ENCODE measurements at regions not wholly inside any gene's neighbourhood (a gene's known extent, or its start where the extent isn't known, plus 50 kb on each side); places are given as distances from the start of the nearest gene placed in this dataset.

DNA sequence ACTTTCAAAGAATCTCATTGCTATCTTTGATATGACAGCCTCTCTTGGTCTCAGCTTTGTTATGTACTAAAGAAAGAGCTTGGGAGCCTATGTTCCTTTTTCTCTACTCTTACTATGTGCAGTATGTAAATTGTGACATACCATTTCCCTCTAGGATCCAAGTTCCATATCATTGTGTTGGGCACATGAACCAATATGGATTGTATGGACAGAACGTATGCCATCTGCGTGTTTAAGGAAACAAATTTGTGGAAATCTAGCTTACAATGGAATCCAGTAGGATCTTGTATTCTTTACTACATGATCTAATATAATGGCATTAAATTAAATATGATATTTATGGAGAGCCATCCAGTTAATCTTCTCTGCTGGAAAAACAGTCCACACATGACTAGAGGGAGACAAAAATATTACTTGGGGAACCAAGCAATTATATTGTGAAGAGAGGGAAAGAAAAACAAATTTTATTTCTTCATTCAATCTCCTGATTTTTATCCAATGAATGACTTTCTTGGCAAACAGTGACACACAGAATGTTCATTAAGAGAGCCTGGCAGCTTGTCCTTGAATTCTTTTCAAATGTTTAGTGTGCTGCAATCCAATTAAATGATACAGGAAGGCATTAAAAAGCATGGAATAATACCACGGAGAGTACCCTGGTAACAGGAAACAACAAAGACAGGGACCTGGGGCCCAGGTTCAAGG is 106.5 kb upstream of the DAB1 start:
- no peak for DNase-seq

DNA sequence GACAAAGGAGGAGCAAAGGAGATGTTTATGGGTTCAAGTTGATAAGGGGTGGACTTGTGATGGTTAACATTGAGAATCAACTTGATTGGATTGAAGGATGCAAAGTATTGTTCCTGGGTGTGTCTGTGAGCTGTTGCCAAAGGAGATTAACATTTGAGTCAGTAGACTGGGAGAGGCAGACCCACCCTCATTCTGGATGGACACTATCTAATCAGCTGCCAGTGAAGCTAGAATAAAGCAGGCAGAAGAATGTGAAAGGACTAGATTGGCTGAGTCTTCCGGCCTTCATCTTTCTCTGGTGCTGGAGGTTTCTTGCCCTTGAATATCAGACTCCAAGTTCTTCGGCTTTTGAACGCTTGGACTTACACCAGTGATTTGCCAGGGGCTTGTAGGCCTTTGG is 98.7 kb upstream of the DAB1 start:
- DNase-seq: no peak

DNA sequence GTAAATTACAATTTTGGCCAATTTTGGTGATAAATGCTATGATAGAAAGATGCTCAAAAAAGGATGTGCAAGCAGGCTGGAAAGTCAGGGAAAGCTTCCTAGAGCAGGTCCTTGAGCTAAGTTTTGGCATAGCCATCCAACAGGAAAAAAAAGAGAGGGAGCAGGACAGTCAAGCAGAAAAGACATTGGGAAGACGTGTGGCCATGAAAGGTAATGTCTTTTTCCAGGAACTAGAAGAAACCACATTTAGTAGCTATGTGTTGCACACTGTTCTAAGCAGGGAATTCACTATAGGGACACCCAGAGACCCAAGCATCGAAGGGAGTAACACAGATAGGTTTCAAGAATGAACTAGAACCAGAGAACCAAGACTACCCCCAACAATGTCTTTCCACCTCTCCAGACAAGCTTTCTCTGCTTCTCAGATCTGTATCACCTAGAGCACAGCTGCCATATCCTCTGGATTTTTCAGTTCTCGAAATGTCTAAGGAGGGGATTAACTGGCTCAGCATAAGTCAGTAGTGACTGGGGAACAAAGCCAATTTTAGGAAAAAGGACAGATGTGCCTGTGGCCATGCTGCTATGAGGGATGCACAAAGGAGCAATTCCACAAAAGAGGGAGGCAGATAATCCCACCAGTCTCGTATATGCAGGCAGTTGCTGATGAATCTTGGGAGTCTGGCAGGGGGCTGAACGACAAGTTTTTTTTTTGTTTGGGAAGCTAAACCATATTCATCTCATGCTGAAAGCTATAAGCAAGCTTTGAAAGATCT is 97.1 kb upstream of the DAB1 start:
- DNase-seq: no peak

DNA sequence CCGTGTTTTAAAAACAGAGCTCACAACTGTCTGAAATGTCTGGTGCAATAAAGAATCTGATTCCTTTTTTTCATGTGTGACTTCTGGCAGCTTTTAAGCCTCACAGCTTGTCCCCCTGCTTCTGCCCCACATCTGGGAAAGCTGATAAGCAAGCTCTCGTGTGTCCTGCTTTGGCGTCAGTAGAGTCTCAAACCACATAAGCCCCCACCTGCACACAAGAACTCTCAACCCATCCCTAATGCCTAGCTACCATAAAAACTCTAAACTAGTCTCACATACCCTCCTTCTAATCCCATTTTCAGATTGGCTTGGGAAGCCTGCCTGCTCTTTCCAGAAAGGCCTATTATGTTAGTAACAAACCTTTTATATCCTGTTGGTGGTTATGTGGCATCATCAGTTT is 94.6 kb upstream of the DAB1 start:
- DNase-seq: no peak

DNA sequence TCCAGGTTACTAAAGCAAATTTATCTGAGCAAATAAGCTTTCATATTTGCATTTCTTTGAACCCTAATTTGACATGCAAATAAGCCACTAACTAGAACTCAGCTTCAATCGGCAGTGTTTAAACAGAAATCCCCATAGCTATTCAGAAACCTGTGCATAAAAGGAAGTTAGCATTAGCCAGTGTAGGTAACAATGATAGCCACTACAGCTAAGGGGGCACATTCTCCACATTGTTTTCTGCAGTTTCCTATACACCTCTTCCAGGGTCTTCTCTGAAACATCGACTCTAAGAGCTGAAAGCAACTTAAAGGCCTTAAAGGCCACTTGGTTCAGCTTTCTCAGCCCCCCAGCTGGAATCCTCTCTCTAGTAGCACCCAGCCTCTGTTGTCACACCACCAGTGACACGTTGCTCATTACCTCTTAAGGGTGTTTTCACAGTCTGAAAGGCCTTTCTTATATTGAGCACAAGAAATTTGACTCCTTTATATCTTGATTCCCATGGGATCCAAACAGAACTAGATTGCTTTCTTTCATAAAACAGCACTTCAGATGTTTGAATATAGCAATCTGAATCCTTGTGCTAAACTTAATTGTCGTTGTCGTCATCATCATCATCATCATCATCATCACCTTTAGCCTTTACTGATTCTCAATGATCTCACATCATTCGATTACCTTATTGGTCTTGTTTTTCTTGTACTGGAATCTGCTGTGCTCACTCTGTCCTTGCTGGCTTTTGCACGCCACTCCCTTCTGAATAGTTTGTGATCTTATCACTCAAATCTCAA is 93.9 kb upstream of the DAB1 start:
- no peak for DNase-seq

DNA sequence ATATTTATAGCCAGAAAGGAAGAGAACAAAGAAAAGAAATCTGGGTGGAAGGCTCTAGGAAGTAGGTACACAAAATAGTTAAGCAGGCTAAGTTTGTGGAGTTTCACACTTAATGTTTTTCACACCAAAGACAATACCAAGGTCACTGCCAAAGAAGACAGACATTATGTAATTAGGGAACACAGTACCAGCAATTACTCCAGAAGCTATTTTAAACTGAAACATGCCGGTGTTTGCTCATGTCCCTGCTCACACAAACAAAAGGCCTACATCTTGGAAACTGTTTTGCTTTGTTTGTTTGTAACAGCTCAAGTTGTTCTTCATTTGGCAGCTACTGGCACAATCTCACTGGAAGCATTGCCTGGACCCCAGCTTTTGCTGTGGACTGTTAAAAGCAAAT is 88.5 kb upstream of the DAB1 start:
- no peak for DNase-seq

DNA sequence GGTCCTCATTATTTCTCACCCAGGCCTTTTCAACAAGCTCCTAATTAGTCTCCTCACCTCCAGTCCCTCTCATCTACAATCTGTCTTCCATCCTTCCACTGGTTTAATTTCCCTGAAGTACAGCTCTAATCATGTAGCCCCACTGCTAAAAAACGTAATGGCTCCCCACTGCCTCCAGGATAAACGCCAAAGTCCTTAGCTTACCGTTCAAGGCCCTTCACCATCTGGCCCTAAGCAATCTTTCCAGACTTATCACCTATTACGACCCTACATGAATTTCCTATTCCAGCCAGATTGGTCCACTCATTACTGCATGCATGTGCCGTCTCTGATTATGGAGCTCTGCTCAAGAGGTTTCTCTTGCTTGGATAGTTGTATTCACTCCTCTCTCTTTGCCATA is 83.1 kb upstream of the DAB1 start:
- no peak for DNase-seq

DNA sequence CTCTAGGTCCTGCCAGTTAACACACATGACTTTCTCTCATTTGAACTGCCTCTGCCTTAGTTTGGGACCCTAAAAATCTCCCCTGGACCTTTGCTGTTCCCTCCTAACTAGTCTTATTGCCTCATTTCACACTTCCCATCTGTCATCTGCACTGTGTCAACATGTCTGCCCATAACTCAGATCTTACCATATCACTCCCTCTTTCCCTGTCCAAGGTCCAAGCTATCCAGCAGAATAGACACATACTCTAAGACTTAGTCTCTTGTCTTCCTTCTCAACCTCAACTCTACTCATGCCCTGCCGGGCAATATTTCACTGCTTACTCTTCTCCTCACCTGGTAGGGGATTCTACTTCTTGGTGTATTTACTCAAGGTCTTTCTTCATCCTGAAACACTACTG is 79.5 kb upstream of the DAB1 start:
- DNase-seq: no peak

DNA sequence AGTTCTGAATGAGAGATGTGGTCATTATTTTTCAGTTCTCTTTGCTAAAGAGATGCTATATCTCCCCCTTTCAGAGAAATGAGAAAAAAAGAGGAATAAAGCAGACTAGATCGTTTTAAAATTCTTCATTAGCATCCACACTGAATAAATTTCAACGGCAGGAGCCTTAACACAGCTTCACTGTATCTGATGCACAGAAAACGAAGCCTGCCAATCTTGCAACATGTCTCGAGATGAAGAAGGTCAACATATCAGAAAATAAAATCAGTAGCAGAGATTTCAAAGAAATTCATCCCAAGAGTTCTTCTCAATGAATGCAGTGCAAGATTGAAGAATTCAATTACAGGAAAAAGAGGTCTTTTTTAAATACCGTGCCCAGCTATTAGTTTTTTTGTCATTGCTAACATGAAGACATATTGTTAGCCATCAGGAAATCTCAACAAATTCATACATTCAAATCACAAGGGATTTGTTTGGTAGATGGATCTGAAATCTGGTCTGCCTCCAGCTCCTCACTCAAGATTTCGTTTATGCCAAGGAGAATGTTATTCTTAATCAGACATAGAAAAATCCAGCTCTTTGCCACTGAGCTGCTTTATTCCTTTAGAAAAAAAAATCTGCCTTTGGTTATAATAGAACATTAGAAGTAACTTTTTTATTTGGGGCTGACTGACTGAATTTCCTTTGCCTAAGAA is 76.4 kb upstream of the DAB1 start:
- no peak for DNase-seq

DNA sequence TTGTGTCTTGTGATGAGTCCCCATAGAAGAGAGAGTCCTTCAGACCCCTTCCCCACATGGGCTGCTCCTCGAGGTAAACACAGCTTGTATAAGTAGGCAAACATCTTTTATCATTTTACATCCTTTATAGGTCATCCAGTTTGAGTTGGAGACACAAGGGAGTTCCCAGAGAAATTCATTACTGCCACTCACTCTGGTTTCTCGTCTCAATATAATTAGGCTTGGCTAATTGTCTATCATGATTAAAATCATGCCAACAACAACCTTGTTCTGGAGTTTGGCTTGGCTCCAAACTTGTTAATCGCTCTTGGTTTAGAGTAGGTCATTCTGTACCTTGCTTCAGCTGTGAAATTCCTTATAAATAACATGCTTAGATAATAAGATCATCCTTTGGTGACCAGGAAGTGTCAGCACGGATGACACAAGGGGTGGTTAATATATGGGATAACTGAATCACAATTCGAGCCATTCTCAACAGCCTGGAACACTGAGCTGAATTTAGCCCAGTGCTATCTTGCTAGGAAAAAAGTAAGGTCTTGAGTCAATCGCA is 70.7 kb upstream of the DAB1 start:
- DNase-seq: no peak

DNA sequence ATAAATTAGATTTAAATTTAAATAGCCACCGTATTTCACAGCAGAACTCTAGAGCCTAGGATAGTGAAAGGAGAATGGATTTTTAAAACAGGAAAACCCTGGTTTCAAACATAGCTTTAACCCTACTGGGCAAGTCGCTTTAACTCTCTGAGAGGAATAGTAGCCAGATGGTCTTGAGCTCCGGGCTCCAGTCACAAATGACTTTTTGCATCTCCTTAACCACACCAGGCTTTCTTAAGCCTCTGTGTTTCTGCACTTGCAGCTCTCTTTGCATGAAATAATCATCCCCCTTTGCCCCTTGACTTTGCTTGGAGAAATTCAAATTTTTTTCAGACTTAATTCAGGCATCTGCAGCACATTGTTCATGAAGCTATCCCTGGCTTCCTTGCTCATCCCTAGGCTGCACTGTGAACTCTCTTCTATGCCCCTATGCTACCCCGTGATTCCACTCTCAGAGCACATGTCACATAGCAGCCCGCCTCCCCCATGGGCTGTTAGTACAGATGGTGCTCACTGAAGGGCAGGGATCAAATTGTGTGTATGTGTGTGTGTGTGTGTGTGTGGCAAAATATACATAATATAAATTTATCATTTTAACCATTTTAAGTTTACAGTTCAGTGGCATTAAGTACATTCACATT is 68.8 kb upstream of the DAB1 start:
- no peak for DNase-seq

DNA sequence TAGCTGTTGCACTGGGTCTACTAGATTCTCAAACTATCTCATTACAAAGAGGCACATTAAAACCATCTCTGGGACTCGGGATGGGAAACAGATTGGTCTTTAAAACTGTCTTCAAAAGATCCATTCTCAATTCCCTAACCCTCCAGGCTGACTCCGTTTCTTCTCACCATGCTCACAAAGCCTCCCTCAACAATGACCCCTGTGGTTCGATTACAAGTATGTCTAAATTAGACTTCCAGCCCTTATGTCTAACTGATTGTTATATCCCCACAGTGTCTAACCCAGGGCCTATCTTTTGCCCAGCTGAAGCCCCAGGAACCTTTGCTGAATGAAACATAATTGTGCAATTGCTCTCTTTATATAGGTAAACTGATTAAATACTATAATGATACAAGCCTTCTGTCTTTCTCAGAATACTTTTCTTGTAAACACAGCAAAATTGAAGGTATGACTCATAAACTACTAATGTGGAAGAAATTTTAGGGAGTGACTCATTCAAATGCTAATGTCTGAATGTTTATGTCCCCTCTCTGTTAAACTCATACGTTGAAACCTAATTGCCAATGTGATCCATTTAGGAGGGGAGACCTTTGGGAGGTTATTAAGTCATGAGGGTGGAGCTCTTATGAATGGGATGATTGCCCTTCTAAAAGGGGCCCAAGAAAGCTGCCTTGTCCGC is 65.6 kb upstream of the DAB1 start:
- no peak for DNase-seq

DNA sequence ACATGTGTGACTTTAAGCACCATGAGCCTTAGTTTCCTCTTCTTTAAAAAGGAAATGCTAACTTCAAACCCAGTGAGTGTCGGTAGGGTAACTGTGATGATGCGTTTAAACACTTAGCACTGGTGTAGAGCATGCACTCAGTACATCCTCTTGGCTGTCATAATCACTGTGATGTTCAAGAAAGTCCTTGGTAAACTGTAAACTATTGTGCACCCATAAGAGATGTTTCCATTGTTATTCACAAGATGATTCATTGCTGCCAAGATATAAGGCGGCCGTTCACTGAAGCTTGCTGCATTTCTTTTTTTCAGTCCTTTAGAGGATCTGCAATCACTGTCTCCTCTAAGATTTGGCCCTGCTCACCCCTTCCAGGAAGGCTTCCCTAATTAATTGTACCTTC is 61.8 kb upstream of the DAB1 start:
- no peak for DNase-seq

DNA sequence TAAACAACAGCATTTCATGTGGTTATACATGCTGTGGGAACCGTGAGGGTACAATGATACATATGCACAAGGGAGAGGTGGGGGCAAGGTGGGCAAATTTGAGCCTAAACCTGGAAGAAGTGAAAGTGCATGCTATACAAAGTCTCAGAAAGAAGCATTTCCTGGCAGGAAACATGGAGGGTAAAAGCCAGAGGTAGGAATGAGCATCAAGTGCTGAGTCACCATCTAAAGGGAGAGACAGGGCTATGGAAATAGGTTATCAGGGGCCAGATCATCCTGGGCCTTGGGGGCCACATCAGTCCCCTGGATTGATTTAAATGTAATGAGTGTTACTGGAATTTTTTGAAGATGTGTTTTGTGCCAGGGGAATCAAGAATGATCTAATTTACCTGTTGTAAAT is 60.1 kb upstream of the DAB1 start:
- no peak for DNase-seq

DNA sequence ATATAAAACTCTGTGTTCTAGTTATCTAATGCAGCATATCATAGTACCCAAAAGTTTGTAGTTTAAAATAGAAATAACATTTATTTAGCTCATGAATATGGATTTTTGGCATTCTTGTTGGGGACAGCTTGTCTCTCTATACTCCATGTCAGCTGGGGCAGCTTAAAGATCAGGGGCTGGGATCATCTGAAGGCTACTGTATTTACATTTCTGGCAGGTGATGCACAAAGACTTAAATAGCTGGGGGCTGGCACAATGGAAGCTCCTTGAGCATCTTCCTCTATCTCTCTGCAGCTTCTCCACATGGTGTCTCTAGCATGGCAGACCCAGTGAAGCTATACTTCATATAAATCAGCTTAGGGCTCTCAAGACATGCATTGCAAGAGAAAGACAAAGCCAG is 55.6 kb upstream of the DAB1 start:
- no peak for DNase-seq

DNA sequence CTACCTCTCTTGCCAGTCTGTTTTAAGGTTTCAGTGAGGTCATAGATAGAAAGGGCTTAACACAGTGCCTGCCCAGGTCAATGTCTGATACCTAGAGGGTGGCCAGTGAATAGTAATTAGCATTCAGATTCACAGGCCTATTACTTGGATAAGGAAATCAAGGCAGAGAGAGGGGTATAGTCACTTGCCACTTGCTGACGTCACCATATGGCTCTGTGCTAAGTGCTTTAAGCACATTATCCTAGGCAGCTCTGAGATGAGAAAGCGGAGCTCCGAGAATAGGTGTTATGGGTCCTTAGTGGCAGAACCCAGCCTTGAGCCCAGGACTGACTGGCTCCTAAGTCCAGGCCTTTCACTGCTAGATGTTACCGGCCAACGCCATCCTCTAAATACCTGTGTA is 51.5 kb upstream of the DAB1 start:
- no peak for DNase-seq

DNA sequence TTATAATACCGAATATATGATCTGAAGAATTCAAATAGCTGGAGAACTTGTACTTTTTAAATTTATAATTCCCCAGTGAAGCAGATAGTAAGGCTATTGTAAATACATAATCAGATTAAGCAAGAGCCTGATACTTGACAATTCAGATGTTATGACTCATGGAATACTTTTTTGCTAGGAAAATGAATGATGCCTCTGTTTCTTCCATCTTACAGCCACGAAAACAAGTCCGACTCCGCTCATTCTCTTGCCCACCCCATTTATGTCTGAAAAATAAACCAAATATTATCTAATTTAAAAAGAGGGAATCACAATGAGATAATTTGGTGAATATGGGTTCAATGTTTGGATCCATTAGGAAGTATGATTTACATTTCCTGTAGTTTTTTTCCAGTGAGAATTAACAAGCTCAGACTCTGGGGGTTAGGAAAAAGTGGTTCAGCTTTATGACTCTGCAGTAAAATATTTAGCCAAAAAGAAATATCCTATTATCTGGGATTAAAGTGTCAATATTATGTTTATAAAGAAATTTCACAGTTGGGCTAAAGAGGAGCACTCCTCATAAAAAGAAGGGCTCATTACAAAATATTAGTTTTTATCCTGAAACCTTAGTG is 50.4 kb upstream of the DAB1 start:
- DNase-seq: no peak
